NCI-H460 (cell line): ENCODE measurements at regions not wholly inside any gene's neighbourhood (a gene's known extent, or its start where the extent isn't known, plus 50 kb on each side); places are given as distances from the start of the nearest gene placed in this dataset.
A peak's percentile ranks its signal among the peaks of the same experiment; 100 is the strongest.

Experiments
- DNase-seq: peaks from one replicate; pipeline ENCODE4 v3.0.0-alpha.2; 2016; ENCODE audit warnings: low read depth; ENCODE audit errors: extremely low read depth

DNA sequence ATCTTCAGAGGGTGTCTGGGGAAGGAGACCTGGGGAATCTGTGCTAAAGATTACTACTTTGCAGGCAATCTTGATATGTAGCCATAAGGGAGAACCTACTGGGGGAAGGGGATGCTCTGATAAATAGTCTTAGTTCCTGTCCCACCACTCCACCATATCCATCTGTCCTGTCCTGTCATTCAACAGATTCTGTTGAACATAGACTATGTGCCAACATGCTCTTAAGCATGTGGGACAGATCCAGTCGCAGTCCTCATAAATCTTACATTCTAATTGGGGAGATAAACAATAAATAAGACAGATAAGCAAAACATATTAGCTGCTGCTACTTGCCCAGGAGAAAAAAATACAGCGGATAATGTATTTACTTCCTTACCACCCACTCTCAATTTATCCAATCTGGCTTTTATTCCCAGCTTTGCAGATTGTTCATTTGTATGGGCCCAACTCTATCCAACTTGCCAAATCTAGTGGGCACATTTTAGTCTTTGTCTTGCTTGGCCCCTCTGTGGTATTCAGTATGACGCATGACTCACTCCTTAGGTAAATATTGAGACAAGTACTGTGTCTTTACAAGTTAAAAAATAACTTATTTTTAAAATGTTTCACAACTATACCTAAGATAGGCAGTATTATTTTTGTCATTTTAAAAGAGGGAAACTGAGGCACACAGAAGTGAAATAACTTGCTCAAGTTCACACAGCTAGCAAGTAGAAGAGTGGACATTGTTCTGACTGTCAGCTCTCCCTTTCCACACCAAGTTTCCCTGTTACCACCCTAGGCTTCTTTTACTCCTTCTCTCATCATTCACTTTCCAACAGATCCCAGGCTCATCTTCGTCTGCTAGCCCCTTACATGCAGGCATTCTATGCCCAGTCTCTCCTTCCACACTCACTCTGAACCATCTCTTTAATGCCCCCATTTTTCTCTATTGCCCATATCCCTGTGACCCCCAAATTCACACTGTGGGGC is 133.6 kb upstream of the SESN3 start:
- DNase-seq: peak; percentile 12

DNA sequence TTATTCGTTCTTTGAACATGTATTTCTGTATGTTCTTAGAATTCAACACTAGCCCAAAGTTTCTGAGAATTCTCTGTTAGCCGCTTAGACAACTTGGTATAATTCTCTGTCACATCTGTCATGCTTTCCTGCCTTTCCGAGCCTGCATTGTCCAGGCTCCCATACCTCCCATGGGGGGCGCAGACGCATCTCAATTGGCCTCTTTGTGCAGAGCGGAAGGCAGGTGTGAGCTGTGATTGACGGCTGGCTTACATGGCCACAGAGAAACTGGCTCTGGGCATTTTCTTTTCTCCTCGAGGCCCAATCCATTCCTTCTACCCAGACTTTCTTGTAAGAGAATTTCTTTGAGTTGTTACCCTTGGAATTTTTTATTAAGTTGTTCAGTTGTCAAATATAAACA is 132.7 kb upstream of the SESN3 start:
- DNase-seq: no peak

DNA sequence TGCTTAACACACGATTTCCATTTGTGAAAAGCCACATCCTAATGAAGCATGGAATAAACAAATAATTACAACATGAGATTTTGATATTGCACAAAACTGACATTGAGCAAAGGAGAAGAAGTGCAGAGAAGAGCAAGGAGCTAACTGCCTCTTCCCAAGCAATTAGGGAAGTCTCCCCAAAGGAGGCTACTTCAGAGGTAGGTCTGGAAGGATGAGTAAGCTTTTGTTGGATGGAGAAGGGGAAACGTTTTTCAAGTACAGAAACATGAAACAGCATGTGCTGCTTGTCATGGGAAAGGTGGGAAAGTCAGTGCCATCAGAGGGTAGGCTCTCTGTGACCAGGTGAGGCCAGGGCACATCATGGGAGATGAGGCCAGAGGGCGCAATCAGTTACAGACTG is 132.2 kb upstream of the SESN3 start:
- DNase-seq: no peak

DNA sequence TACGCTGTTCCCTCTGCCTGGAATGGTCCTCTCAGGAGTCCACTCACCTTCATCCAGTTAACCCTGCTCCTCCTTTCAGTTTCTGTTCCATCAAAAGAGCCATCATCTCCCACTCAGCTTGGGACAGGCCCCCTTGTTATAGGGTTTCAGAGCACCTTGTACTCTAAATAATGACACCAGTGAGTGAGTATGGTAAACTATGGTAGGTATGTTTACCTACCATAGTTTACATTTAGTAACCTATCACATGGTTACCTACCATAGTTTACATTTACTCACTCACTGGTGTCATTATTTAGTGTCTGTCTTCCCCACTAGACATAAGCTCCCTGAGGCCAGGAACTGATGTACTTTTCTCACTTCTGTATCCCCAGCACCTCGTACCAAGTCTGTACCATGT is 130.2 kb upstream of the SESN3 start:
- no peak for DNase-seq

DNA sequence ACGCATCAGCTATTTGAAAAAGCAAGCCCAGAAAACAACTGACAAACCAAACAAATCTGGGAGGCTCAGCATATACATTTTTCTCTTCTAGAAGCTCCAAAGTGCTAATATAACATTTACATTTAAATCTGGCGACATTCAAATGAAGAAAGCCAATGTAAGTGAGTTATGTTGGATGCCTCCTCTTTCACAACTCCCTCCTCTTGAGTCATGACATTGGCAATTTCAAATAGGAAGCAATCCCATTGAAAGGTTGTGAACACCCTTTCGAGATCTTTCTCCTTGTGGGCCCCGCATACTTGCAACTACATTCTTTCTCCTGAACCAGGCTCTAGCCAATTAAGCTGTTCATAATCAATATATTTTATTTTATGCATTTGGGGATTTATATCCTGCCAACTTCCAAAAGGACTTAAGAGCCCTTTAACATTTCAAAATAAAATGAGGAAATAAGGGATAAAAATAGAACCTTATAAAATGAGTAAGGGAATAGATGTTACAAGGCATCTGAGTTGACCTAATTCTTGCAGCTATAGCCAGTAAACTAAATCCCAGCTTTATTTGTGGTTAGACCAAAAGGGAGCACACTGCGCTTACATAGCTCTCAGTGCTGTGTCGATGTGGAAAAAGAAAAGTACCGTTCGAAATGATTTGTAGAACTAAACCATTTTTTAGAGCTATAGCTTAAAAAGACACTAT is 129.5 kb upstream of the SESN3 start:
- no peak for DNase-seq

DNA sequence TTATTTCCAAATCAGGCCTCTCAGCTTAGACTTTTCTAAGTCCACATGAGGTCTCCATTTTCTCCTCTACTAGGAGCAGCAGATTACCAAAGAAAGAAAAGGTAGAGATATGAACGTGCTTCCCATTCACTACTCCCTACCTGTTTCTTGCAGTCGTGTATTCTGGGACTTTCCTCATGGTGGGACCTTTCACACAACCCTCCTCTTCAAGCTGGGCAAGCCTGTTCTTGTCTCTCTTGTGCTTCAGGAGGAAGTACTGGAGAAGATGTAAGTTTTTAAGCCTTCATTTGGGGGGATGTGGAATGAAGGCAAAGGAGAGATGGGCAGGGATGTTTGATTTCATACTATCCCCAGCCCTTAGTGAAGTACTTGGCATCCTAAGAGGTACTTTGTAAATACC is 128.8 kb upstream of the SESN3 start:
- DNase-seq: no peak

DNA sequence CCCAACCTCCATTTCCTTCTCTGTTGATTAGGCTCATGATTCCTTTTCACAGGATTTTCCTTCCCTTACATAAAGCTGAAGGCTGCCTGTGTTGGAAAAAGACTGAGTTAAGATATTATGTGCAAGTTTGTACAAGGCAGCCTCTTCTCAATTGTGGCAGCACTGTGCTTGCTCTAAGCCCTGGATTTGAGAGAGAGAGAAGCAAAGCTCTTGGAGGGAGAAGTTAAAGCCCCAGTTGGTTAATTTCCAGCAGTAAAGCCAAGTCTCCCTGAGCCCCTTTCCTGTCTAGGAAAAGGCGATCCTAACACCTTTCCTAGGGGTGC is 128.3 kb upstream of the SESN3 start:
- no peak for DNase-seq

DNA sequence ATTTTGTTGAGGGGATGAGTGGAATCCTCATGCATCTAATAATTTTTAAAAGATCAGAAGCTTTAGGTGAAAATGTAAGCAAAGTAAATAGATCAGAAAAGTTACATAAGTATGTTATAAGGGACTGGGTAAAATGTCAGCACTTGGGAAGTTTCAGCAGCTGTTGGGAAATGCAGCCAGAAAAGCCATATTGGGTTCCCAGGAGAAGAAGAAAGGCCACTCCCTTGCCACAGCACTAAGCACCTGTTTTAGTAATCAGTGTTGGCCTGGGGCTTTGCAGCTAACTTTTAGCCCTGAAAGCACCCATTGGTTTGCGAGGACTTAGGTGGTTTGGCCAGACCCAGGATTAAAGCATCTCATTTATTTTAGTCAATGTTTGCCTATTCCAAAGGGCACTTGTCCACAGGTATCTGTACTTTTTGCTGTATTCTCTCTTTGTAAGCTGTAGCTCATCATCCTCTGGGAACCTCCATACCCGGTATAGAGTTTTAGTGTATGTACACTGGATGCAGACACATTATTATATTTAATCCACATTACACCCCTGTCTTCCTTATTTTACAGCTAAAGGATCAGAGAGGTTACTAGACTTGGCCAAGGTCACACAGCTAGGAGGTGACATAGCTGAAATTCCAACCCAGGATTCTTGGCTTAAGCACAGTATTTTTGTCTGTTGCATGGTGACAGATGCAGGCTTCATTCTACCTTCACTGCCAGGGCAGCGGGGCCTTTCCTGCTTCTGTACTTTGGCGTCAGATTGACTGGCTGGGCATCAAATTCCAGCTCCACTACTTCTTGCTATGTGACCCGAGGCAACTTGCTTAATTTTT is 127.7 kb upstream of the SESN3 start:
- no peak for DNase-seq

DNA sequence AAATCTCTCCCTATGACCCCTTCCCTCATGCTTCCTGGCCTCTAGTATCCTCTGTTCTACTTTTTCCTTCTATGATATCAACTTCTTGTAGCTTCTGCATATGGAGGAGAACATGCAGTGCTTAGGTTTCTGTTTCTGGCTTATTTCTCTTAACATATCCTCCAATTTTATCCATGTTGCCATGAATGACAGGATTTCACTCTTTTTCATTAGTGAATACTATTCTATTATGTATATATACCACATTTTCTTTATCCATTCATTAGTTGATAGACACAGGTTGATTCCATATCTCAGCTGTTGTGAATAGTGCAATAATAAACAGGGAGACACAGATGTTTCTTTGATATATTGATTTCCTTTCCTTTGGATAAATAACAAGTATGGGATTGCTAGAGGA is 123.3 kb upstream of the SESN3 start:
- DNase-seq: no peak

DNA sequence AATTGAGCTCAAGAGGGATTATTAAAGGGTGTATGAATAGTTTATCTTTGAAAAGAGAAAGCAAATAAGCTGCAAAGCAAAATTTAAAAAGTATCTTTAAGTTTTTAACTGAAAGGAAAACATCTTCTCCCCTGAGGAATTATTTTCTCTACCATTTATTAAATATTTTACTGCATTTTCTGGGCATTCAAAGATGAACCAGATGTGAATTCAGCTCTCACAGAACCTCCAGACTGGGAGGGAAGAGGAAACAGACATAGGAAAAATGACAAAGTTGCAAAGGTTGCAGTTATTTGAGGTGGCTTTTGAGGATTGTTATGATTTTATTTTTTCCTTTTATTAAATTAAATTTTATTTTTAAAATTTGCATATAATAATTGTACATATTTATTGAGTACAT is 122.7 kb upstream of the SESN3 start:
- no peak for DNase-seq

DNA sequence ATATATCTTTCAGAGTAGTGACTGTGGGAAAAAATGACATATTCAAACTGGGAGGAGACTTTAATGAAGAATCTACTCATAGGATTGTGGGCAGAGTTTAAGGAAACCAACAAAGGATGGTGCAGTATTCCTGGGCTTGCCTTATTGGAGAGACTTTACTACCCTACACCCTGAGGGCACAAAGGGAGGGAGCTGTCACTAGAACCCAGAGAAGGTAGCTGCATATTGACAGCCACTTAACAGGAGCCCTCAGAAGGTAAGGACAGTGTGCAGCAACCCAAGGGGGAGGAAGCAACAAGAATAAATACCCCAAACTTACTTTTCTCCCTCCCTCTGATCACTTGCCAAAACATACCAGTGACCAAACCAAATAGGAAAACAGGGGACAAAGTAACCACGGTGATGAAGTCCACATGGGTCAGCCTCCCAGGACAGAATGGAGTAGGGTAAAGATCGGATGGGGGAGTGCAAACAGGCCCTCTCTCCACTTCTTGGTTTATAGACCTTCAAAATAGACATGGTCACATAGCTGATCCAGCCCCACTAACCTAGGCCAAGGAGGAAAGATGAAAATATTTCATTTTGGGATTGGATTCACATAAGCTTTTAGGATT is 121.8 kb upstream of the SESN3 start:
- DNase-seq: no peak

DNA sequence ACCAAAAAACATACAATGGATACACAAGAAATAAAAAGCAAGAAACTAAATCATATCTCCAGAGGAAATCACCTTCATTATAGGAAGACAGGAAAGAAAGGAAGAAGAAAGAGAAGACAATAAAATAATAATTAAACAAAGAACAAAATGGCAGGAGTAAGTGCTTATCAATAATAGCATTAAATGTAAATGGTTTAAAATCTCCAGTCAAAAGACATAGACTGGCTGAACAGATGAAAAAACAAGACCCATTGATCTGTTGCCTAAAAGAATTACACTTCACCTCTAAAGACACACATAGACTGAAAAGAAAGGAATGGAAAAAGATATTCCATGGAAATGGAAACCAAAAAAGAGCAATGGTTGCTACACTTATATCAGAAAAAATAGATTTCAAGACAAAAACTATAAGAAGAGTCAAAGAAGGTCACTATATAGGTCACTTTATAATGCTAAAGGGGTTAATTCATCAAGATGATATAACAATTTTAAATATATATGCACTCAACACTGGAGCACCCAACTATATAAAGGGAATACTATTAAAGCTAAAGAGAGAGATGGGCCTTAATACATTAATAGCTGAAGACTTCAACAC is 118.4 kb upstream of the SESN3 start:
- no peak for DNase-seq

DNA sequence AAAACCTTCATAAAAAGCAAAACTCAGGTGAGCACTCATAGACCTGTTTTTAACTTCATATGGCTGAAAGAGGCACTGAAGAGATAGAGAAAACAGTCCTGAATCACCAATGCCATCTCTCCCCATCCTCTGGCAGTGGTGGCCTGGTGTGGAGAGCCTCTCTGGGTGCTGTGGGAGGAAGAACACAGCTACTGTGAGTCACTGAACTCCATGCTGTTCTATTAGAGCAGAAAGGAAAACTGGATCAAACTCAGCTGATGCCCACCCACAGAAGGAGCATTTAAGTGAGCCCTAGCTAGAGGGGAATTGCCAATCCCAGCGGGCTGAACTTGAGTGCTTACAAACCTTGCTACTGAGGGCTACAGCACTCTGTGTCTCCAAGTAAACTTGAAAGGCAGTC is 115.3 kb upstream of the SESN3 start:
- no peak for DNase-seq

DNA sequence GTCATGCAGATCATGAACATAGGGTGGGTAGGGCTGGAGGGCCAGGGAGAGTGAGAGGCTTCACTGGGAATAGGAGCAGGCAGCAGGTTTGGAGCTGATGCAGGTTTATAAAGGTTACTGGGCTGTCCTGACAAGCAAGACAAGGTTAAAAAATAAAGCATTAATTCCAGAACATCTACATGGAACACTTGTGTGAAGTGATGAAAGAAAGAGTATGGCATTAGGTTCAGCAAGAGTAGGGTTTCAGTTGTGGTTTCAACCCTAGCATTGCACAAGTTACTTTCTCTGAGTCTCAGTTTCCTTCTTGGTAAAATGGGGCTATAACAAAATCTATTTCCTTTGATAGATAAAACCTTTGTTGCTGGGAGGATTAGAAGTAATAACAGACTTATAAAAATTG is 114.6 kb upstream of the SESN3 start:
- no peak for DNase-seq

DNA sequence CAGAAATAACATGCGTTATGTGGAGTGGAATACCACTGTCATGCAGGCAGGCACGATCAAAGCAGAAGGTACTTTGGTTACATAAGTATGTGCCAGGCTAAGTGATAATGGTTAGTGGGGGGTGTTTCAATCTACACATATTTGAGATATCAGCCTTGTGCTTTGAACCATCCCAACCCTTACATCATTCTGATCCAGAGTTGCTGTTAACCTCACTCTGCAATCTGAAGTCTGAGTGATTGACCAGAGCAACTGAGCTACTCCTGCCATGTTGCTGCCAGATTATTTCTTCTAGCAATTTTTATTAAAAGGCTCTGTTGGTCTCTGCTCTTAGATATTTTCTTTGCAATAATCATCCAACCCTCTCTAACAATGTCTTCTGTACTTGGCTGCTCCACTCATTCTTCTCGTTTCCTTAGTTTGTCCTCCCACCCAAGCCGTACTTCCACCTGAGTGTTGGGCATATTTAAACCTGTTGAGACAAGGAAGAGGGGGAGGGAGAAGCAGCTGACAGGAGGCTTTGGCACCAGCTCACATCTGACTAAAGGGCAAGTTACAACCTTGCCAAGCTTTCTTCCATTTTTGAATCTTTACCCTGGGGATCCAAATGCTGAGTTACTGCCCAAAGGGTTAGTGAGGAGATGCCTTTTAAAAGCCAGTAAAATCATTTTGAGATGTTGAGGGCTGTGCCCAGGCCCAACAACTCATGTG is 114.1 kb upstream of the SESN3 start:
- DNase-seq: no peak

DNA sequence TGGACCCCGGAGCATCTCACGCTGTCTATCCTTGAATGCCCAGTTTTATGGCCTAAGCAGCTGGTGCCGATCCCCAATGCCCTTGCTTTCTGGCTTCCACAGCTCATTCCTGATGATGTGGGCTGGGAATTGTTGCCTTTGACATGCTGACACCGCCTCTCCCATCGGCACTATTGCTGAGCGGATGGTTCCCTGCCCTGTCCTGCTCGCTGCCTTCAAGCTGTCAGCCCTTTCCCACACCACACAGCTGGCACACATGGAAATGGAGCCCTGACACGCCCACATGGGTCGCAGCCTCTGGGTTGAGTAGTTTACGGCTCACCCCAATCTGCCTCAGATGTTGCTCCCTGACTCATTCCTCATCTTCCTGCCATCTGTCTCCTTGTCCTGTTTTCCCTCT is 110.2 kb upstream of the SESN3 start:
- DNase-seq: no peak

DNA sequence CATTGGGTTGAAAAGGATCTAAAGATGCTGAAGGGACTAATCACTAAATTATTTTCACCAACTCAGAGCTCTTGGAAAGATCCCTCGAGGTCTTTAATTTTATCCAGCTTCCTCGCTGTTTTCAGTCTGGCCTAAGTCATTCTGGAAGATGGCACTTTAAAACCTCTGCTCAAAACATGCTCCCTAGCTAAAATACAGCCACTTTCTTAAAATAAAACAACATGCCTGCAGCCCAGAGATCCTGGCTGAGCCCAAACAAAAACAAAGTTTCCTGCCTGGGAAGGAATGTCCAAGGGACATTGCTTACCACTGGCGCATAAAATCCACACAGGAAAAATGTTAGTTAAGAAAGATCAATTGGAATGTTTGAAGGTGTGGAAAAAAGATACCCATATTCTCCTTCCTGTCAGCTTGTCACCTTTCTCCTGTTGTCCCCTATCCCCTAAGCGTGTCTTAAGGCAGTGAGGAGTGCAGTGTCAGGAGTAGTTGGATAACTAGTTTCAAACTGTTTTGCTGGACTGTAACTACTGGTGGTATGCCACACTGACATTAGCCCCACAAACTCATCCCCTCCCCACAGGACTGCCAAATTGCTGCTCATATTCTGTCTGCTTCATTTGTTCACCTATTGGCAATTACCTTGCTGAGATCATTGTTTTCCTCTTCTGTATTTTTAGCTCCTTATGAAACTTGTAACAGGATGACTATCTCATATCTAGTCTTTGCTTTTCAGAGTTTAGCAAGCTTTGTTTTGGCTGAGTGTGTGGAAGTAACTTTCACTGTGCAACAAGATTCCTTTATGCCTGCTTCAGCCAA is 108.3 kb upstream of the SESN3 start:
- DNase-seq: no peak

DNA sequence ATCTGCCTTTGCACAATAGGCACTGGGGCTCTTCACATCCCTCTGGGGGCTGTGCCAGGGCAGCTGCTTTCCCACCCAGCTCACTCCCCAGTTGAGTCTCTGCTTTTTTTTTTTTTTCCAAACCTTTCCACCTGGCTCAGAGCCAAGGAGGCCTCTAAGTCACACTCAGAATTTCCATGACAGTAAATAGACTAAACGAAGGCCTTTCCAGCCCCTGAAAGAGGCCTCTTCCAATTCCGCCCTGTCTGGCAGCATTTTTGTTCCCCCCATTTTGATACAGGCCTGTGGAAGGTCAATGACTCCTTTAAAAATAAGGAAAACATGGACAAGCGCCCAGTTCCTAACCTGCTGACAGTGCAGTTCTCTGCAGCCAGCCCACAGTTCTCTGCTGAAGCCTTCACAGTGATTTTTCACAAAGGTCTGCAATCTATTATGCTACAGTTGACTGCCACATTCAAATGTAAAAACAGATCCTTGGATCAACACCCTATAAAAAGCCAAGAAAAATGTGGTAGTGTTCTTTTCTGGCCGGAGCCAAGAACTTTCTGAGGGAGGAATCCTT is 107.5 kb upstream of the SESN3 start:
- DNase-seq: no peak

DNA sequence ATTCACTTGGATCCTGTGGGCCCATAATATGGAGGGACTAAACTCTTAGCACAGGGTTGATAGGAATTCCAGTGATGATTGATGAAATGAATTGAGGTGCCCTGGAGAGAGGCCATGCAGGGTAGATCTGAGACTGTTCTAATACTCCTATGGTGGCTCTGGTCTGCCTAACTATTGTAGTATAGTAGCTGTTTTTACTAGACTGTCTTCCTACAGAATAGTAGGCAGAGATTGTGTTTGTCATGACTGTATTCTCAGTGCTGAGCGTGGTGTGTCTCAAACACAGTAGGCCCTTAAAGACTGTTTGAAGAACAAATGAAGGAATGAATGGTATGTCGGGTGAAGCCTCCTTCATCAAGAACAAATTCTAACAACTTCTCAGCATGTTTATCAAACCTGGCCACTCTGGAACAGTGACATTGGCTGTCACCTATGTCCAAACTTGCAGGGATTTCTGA is 107.0 kb upstream of the SESN3 start:
- no peak for DNase-seq
